WTC11 (cell line): ENCODE measurements at regions not wholly inside any gene's neighbourhood (a gene's known extent, or its start where the extent isn't known, plus 50 kb on each side); places are given as distances from the start of the nearest gene placed in this dataset.

ENCODE experiments used
- ATF1 ChIP-seq: sonication (generic); formaldehyde crosslinking; IDR thresholded peaks from 2 replicates; pipeline ENCODE4 v1.8.1; 2023; ENCODE audit warnings: mild to moderate bottlenecking, moderate library complexity, missing genetic modification reagents
- CREM ChIP-seq: sonication (generic); formaldehyde crosslinking; IDR thresholded peaks from 2 replicates; pipeline ENCODE4 v1.8.1; 2022; ENCODE audit warnings: mild to moderate bottlenecking, missing genetic modification reagents, moderate library complexity
- IRF2 ChIP-seq: sonication (generic); formaldehyde crosslinking; IDR thresholded peaks from 2 replicates; pipeline ENCODE4 v1.8.0; 2022; ENCODE audit warnings: low read depth, missing genetic modification reagents, borderline replicate concordance
- MAX ChIP-seq: sonication (generic); formaldehyde crosslinking; IDR thresholded peaks from 2 replicates; pipeline ENCODE4 v1.8.0; 2022; ENCODE audit warnings: mild to moderate bottlenecking, missing genetic modification reagents
- MXD4 ChIP-seq: fragments of 250-450 bp; sonication (Bioruptor Pico); IDR thresholded peaks from 2 replicates; pipeline ENCODE4 v1.8.0; 2021; ENCODE audit warnings: mild to moderate bottlenecking, moderate library complexity, borderline replicate concordance
- RELA ChIP-seq: sonication (generic); formaldehyde crosslinking; IDR thresholded peaks from 2 replicates; pipeline ENCODE4 v1.8.1; 2022; ENCODE audit warnings: missing genetic modification reagents, mild to moderate bottlenecking, borderline replicate concordance
- TF ChIP-seq, protein P1 (sequence below): fragments of 200-600 bp; IDR thresholded peaks from 2 replicates; pipeline ENCODE4 v1.8.0; 2022; ENCODE audit warnings: antibody characterized with exemption

- TF ChIP-seq, protein P1, sequence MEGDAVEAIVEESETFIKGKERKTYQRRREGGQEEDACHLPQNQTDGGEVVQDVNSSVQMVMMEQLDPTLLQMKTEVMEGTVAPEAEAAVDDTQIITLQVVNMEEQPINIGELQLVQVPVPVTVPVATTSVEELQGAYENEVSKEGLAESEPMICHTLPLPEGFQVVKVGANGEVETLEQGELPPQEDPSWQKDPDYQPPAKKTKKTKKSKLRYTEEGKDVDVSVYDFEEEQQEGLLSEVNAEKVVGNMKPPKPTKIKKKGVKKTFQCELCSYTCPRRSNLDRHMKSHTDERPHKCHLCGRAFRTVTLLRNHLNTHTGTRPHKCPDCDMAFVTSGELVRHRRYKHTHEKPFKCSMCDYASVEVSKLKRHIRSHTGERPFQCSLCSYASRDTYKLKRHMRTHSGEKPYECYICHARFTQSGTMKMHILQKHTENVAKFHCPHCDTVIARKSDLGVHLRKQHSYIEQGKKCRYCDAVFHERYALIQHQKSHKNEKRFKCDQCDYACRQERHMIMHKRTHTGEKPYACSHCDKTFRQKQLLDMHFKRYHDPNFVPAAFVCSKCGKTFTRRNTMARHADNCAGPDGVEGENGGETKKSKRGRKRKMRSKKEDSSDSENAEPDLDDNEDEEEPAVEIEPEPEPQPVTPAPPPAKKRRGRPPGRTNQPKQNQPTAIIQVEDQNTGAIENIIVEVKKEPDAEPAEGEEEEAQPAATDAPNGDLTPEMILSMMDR: no peak
- TF ChIP-seq MXD4 (CRISPR knock-in tag) (no peak), RELA (no peak), IRF2 (CRISPR knock-in tag) (no peak), ATF1 (no peak), MAX (CRISPR knock-in tag) (no peak), CREM (CRISPR knock-in tag) (no peak)
Observed at GRCh38 chr21:19029816-19030215, 626.2 kb upstream of the TMPRSS15 start.
